K562 (cell line): ENCODE measurements at regions not wholly inside any gene's neighbourhood (a gene's known extent, or its start where the extent isn't known, plus 50 kb on each side); places are given as distances from the start of the nearest gene placed in this dataset.

Experiments used
- CHD7 ChIP-seq: fragments of 200-600 bp; sonication (generic); IDR thresholded peaks from one replicate; pipeline ENCODE4 v1.6.1; 2012; ENCODE audit warnings: mild to moderate bottlenecking, low read depth, low read length, inconsistent platforms

- TF ChIP-seq CHD7, result no peak
Observed at GRCh38 chr15:95930659-95931375, 399.7 kb upstream of the NR2F2 start (continued).
